ENCODE measurements at regions not wholly inside any gene's neighbourhood (a gene's known extent, or its start where the extent isn't known, plus 50 kb on each side); places are given as distances from the start of the nearest gene placed in this dataset.
"Not testable (repeated sequence)": the region's sequence is repeated elsewhere in the genome, so short reads cannot be mapped to it uniquely, and the experiment has no call there.

- H2BK15ac ChIP-seq (ENCODE audit: low read length): 0 out of 2 replicates have a peak overlapping the region, but pooled peaks have one; percentile 6
- no peak overlapping the region for H3K4me3 ChIP-seq (ENCODE audit: extremely low read depth in 1 of 4, insufficient read depth in 2 of 4, low read depth in 3 of 4, low read length in 4 of 4)
- H3K23me2 ChIP-seq (ENCODE audit: low read depth, low read length): no peaks in the 10 kb centered on the region
- H4K8ac ChIP-seq (ENCODE audit: extremely low read depth, insufficient read depth, low read length): no peak overlapping the region
- no peak overlapping the region for H2BK5ac ChIP-seq (ENCODE audit: low read depth, low read length)
- no peak overlapping the region for H4K5ac ChIP-seq (ENCODE audit: insufficient read length, low read depth, low read length)
- POLR2A ChIA-PET (ENCODE audit: partially characterized antibody): no interaction called here
- 81% methylated on average over 5 of the region's 5 CpGs; no CpG with 5 or more reads in 1 of the 2 experiments for WGBS, 2 experiments (ENCODE audit: extremely low coverage in 1 of 2, insufficient coverage in 1 of 2, insufficient read length in 1 of 2, insufficient replicate concordance in 2 of 2, low coverage in 1 of 2, low lambda C conversion rate in 2 of 2, missing lambda C conversion rate in 1 of 2)
- no peak overlapping the region for H3K14ac ChIP-seq (ENCODE audit: insufficient read length)
- no peak overlapping the region for H3K4me2 ChIP-seq (ENCODE audit: insufficient read depth in 1 of 2, low read depth in 2 of 2, low read length in 2 of 2)
- no peak overlapping the region for H4K91ac ChIP-seq (replicated peaks; ENCODE audit: insufficient read length, low read length)
- TF ChIP-seq RAD21 (IDR thresholded peaks at IDR 0.05 in 1 of 2, conservative IDR thresholded peaks at IDR 0.05 in 1 of 2; ENCODE audit: low read depth in 2 of 2, low read length in 2 of 2) (no peak), KDM5A (IDR thresholded peaks at IDR 0.05; ENCODE audit: low read length) (no peak)
- H3K79me2 ChIP-seq (ENCODE audit: control insufficient read depth in 1 of 2, insufficient read depth in 2 of 2, low read length in 2 of 2): no peaks in the 10 kb centered on the region
- H3K56ac ChIP-seq (replicated peaks; ENCODE audit: insufficient read length, low read depth, low read length): no peak overlapping the region
- H2BK120ac ChIP-seq (replicated peaks; ENCODE audit: low read depth, low read length): peak overlapping the region; percentile 27
- no peak overlapping the region for H3K18ac ChIP-seq (ENCODE audit: extremely low read depth, low read length)
- no peak overlapping the region for H2BK20ac ChIP-seq (ENCODE audit: low read length)
- no peak overlapping the region for H3K27ac ChIP-seq (ENCODE audit: low read depth, low read length)
- no peaks in the 10 kb centered on the region for H4K20me1 ChIP-seq (replicated peaks in 1 of 2; ENCODE audit: control insufficient read depth in 1 of 2, insufficient read depth in 2 of 2, low read length in 2 of 2)
- no peaks in the 10 kb centered on the region for H3K36me3 ChIP-seq (ENCODE audit: control insufficient read depth in 2 of 4, insufficient read depth in 4 of 4, low read length in 3 of 4)
- no peak overlapping the region for H3K4ac ChIP-seq (replicated peaks; ENCODE audit: insufficient read length, low read depth, low read length)
- H3K79me1 ChIP-seq (ENCODE audit: low read depth, low read length): no peaks in the 10 kb centered on the region
- H2BK12ac ChIP-seq (ENCODE audit: low read depth, low read length): no peak overlapping the region
- CTCF ChIA-PET (ENCODE audit: partially characterized antibody): interaction anchor here (1.1 kb wide), 1 partner anchor 187 kb away, joined by 3 read pairs; no protein-coding TSS in a partner anchor
- H3K9ac ChIP-seq (replicated peaks in 1 of 4; ENCODE audit: extremely low read depth in 1 of 4, low read depth in 3 of 4, low read length in 3 of 4): no peak overlapping the region
- no peak overlapping the region for H2AFZ ChIP-seq (ENCODE audit: low read length)
- H3K27me3 ChIP-seq (replicated peaks in 1 of 4; ENCODE audit: control insufficient read depth in 3 of 4, extremely low read depth in 1 of 4, insufficient read depth in 3 of 4, low read length in 3 of 4): no peaks in the 10 kb centered on the region
- no peaks in the 10 kb centered on the region for H3K9me3 ChIP-seq (ENCODE audit: insufficient read depth in 2 of 2, low read depth in 1 of 2, low read length in 1 of 2)
- H3K4me1 ChIP-seq (replicated peaks in 1 of 4; ENCODE audit: control insufficient read depth in 3 of 4, insufficient read depth in 4 of 4, low read length in 3 of 4): peaks cover 9 to 16% (median 10%) of the 10 kb centered on the region in 4 experiments
- no peak overlapping the region for H2AK5ac ChIP-seq (ENCODE audit: low read depth, low read length)
- FAIRE-seq: no peak
- H3K23ac ChIP-seq (ENCODE audit: insufficient read length): no peak overlapping the region
- DNase-seq (ENCODE audit: low read depth in 1 of 2, low spot score in 2 of 2): no peak
Observed at GRCh38 chr17:6254036-6254435, 180.9 kb downstream of the AIPL1 start.

GRCh38 chr17:6251640-6252039 lies 181.5 kb downstream of the WSCD1 start:
- H4K91ac ChIP-seq (replicated peaks; ENCODE audit: insufficient read length, low read length); H3K36me3 ChIP-seq (ENCODE audit: control insufficient read depth in 2 of 4, insufficient read depth in 4 of 4, low read length in 3 of 4); H2AK5ac ChIP-seq (ENCODE audit: low read depth, low read length); H3K4me2 ChIP-seq (ENCODE audit: insufficient read depth in 1 of 2, low read depth in 2 of 2, low read length in 2 of 2); H3K23ac ChIP-seq (ENCODE audit: insufficient read length); POLR2A ChIA-PET (ENCODE audit: partially characterized antibody); H3K4me3 ChIP-seq (ENCODE audit: extremely low read depth in 1 of 4, insufficient read depth in 2 of 4, low read depth in 3 of 4, low read length in 4 of 4); DNase-seq (ENCODE audit: low read depth in 1 of 2, low spot score in 2 of 2); H3K9ac ChIP-seq (replicated peaks in 1 of 4; ENCODE audit: extremely low read depth in 1 of 4, low read depth in 3 of 4, low read length in 3 of 4); H3K27ac ChIP-seq (ENCODE audit: low read depth, low read length); H2BK12ac ChIP-seq (ENCODE audit: low read depth, low read length); H2AFZ ChIP-seq (ENCODE audit: low read length); H3K27me3 ChIP-seq (replicated peaks in 1 of 4; ENCODE audit: control insufficient read depth in 3 of 4, extremely low read depth in 1 of 4, insufficient read depth in 3 of 4, low read length in 3 of 4); H2BK15ac ChIP-seq (ENCODE audit: low read length); H3K9me3 ChIP-seq (ENCODE audit: insufficient read depth in 2 of 2, low read depth in 1 of 2, low read length in 1 of 2); CTCF ChIA-PET (ENCODE audit: partially characterized antibody); H4K5ac ChIP-seq (ENCODE audit: insufficient read length, low read depth, low read length); H3K18ac ChIP-seq (ENCODE audit: extremely low read depth, low read length); FAIRE-seq; H3K14ac ChIP-seq (ENCODE audit: insufficient read length); H3K79me1 ChIP-seq (ENCODE audit: low read depth, low read length); H3K56ac ChIP-seq (replicated peaks; ENCODE audit: insufficient read length, low read depth, low read length); H4K8ac ChIP-seq (ENCODE audit: extremely low read depth, insufficient read depth, low read length); H3K79me2 ChIP-seq (ENCODE audit: control insufficient read depth in 1 of 2, insufficient read depth in 2 of 2, low read length in 2 of 2); H3K23me2 ChIP-seq (ENCODE audit: low read depth, low read length); H2BK5ac ChIP-seq (ENCODE audit: low read depth, low read length); H3K4ac ChIP-seq (replicated peaks; ENCODE audit: insufficient read length, low read depth, low read length); H2BK20ac ChIP-seq (ENCODE audit: low read length); H2BK120ac ChIP-seq (replicated peaks; ENCODE audit: low read depth, low read length); H3K4me1 ChIP-seq (replicated peaks in 1 of 4; ENCODE audit: control insufficient read depth in 3 of 4, insufficient read depth in 4 of 4, low read length in 3 of 4); H4K20me1 ChIP-seq (replicated peaks in 1 of 2; ENCODE audit: control insufficient read depth in 1 of 2, insufficient read depth in 2 of 2, low read length in 2 of 2): not testable (repeated sequence)
- 91% methylated on average over 4 of the region's 5 CpGs; no CpG with 5 or more reads in 1 of the 2 experiments for WGBS, 2 experiments (ENCODE audit: extremely low coverage in 1 of 2, insufficient coverage in 1 of 2, insufficient read length in 1 of 2, insufficient replicate concordance in 2 of 2, low coverage in 1 of 2, low lambda C conversion rate in 2 of 2, missing lambda C conversion rate in 1 of 2)

All from H1 (cell line).